Skeletal muscle tissue (tissue), 3 donors: ENCODE measurements at regions not wholly inside any gene's neighbourhood (a gene's known extent, or its start where the extent isn't known, plus 50 kb on each side); places are given as distances from the start of the nearest gene placed in this dataset.

Experiments used
- H3K27ac ChIP-seq: one replicate; pipeline ENCODE4 v1.7.0; 2013; ENCODE audit warnings: mild to moderate bottlenecking, low read depth, low read length, inconsistent platforms
- H3K27me3 ChIP-seq, 3 donors: one replicate each; pipeline ENCODE4 v1.7.0; 2013; ENCODE audit warnings: low read length in 3 of 3; ENCODE audit not compliant: control insufficient read depth in 3 of 3, insufficient read depth in 3 of 3
- H3K36me3 ChIP-seq, 3 donors: one replicate each; pipeline ENCODE4 v1.7.0; 2013; ENCODE audit warnings: low read length in 3 of 3; ENCODE audit not compliant: control insufficient read depth in 3 of 3, insufficient read depth in 3 of 3
- H3K4me1 ChIP-seq, 3 donors: one replicate each; pipeline ENCODE4 v1.7.0; 2013; ENCODE audit warnings: low read length in 3 of 3, mild to moderate bottlenecking in 3 of 3; ENCODE audit not compliant: control insufficient read depth in 3 of 3, insufficient read depth in 3 of 3
- H3K4me3 ChIP-seq, 3 donors: one replicate each; pipeline ENCODE4 v1.7.0; 2013; ENCODE audit warnings: low read length in 3 of 3
- H3K9ac ChIP-seq, 3 donors: one replicate each; pipeline ENCODE4 v1.7.0; 2013; ENCODE audit warnings: low read length in 3 of 3, mild to moderate bottlenecking in 3 of 3, moderate library complexity in 2 of 3, low read depth in 1 of 3
- H3K9me3 ChIP-seq, 3 donors: one replicate each; pipeline ENCODE4 v1.7.0; 2013; ENCODE audit warnings: low read length in 3 of 3; ENCODE audit not compliant: control insufficient read depth in 3 of 3
- donor health status: Osteomylitis.

- no peaks in the 10 kb centered on the region for H3K36me3 ChIP-seq
- H3K27ac ChIP-seq, result no peak overlapping the region
- no peaks in the 10 kb centered on the region for H3K4me1 ChIP-seq
- no peak overlapping the region for H3K9ac ChIP-seq
- H3K27me3 ChIP-seq, result no peaks in the 10 kb centered on the region
- no peak overlapping the region for H3K4me3 ChIP-seq
- no peaks in the 10 kb centered on the region for H3K9me3 ChIP-seq
Observed at GRCh38 chr3:69439643-69440270, 53.9 kb upstream of the FRMD4B start.

- Histone ChIP-seq H3K27ac (no peak overlapping the region), H3K36me3 (no peaks in the 10 kb centered on the region)
Observed at GRCh38 chr3:69438476-69438875, 52.6 kb upstream of the FRMD4B start.

GRCh38 chr3:69435274-69436265 is 49.7 kb upstream of the FRMD4B start:
- no peak overlapping the region for H3K4me3 ChIP-seq
- H3K36me3 ChIP-seq, result no peaks in the 10 kb centered on the region
- no peaks in the 10 kb centered on the region for H3K9me3 ChIP-seq
- no peak overlapping the region for H3K9ac ChIP-seq
- no peaks in the 10 kb centered on the region for H3K4me1 ChIP-seq
- H3K27ac ChIP-seq, result no peak overlapping the region
- H3K27me3 ChIP-seq, result no peaks in the 10 kb centered on the region

More at GRCh38 chr3:69438476-69438875, 52.6 kb upstream of the FRMD4B start:
- H3K4me3 ChIP-seq, result no peak overlapping the region
- H3K9ac ChIP-seq, result no peak overlapping the region
- H3K27me3 ChIP-seq, result no peaks in the 10 kb centered on the region
- no peaks in the 10 kb centered on the region for H3K4me1 ChIP-seq
- H3K9me3 ChIP-seq, result no peaks in the 10 kb centered on the region
